ENCODE measurements at regions not wholly inside any gene's neighbourhood (a gene's known extent, or its start where the extent isn't known, plus 50 kb on each side); places are given as distances from the start of the nearest gene placed in this dataset.
A peak's percentile ranks its signal among the peaks of the same experiment; 100 is the strongest.

DNA sequence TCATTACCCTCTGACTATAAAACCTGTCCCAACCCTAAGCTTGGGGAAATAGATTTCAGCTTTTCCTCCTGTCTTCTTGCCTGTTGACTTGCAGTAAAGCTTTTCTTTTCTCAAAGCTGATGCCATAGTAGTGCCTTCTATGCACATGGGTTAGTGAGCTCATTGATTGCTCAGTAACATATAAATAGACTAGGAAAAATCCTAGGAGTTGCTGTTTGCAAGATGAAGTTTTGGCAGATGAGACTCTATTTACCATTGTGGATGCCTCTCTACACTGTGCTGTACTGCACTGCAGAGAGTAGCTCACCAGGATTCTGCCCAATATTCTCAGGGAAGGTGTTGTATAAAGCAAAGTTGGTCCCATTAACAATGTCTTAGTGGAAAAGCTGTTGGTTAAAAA, 262.7 kb upstream of the CD180 start:
- POLR2A ChIA-PET = interaction anchor here (0.5 kb wide), 1 partner anchor 548 kb away, joined by 3 read pairs; no protein-coding TSS in a partner anchor
- CTCF ChIA-PET = no interaction called here
- Mint-ChIP-seq H3K4me1 (peaks cover 1 to 5% (median 4%) of the 10 kb centered on the region in 3 donors), H3K36me3 (no peaks in the 10 kb centered on the region), H3K27ac (no peak overlapping the region), H3K4me3 (no peak overlapping the region), H3K27me3 (peaks cover 0 to 3% of the 10 kb centered on the region in 2 donors), H3K9me3 (no peaks in the 10 kb centered on the region)
- no peak overlapping the region for H3K27ac ChIP-seq (ENCODE audit: low read depth, low read length)
- no peak for DNase-seq
- H3K4me3 ChIP-seq (ENCODE audit: low read length) = no peak overlapping the region
- H3K27me3 ChIP-seq (ENCODE audit: insufficient read depth, low read length, poor library complexity, severe bottlenecking) = no peaks in the 10 kb centered on the region
- no peaks in the 10 kb centered on the region for H3K9me3 ChIP-seq (ENCODE audit: low read length)
- H3K4me1 ChIP-seq (ENCODE audit: insufficient read depth, low read length) = no peaks in the 10 kb centered on the region
- H3K36me3 ChIP-seq (ENCODE audit: insufficient read depth, low read length) = no peaks in the 10 kb centered on the region

DNA sequence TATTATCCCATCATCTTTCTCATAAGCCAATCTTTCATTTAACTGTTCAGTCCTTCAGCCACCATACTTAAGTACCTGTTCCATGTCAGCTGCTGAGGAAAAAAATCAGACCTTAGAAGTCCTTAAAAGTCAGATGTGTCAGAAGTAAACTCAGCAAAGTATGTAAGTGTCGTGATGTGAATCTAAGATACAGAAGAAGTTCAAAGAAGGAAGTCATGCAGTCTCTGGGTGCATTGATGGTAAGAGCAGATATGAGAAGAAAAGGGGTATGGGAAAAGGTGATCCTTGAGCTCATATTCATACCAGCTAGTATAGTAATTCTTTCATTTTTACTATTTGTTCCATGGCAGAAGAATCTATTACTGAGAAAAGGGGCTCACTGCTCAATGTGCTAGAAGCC, 259.4 kb upstream of the CD180 start:
- Histone ChIP-seq H3K4me1 (ENCODE audit: insufficient read depth, low read length) (no peaks in the 10 kb centered on the region), H3K9me3 (ENCODE audit: low read length) (no peaks in the 10 kb centered on the region), H3K27ac (ENCODE audit: low read depth, low read length) (no peak overlapping the region), H3K36me3 (ENCODE audit: insufficient read depth, low read length) (no peaks in the 10 kb centered on the region), H3K4me3 (ENCODE audit: low read length) (no peak overlapping the region), H3K27me3 (ENCODE audit: insufficient read depth, low read length, poor library complexity, severe bottlenecking) (no peaks in the 10 kb centered on the region)
- ChIA-PET CTCF (no interaction called here), POLR2A (no interaction called here)
- no peaks in the 10 kb centered on the region for H3K9me3 Mint-ChIP-seq
- no peak overlapping the region for H3K4me3 Mint-ChIP-seq
- peak overlapping the region in 2 of 8 donors; percentile 24 to 56 for H3K27ac Mint-ChIP-seq
- H3K4me1 Mint-ChIP-seq = peaks cover 1 to 5% (median 4%) of the 10 kb centered on the region in 3 donors
- DNase-seq = no peak
- H3K27me3 Mint-ChIP-seq = peaks cover 0 to 7% of the 10 kb centered on the region in 2 donors
- no peaks in the 10 kb centered on the region for H3K36me3 Mint-ChIP-seq

DNA sequence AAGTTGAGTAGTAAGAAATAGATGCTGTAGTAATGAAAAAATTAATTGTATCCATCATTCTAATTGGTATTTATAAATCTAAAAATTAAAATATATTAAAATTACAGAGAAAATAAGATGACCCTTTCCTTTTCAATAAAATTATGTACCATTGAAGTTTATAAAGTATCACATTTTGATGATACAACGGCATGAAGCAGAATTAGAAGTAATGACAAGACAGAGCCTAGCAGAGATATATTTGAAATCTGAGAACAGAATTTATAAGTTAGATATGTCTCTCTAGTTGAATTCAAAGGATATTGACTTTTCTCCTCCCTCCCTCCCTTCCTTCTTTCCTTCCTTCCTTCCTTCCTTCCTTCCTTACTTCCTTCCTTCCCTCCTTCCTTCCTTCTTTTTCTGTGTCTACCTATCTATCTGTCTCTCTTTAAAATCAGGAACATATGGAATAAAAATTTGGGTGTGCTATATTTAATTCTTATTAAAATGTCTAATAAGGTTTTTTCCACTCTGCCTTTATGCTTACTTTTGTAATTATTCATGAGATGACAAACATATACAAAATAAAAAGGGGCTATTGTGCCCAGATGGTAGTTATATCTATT, 258.5 kb upstream of the CD180 start:
- ChIA-PET POLR2A (no interaction called here), CTCF (no interaction called here)
- Histone ChIP-seq H3K4me3 (ENCODE audit: low read length) (no peak overlapping the region), H3K27me3 (ENCODE audit: insufficient read depth, low read length, poor library complexity, severe bottlenecking) (no peaks in the 10 kb centered on the region), H3K9me3 (ENCODE audit: low read length) (no peaks in the 10 kb centered on the region), H3K36me3 (ENCODE audit: insufficient read depth, low read length) (no peaks in the 10 kb centered on the region), H3K27ac (ENCODE audit: low read depth, low read length) (no peak overlapping the region), H3K4me1 (ENCODE audit: insufficient read depth, low read length) (no peaks in the 10 kb centered on the region)
- H3K27ac Mint-ChIP-seq = no peak overlapping the region
- no peak for DNase-seq
- H3K27me3 Mint-ChIP-seq = peaks cover 0 to 8% of the 10 kb centered on the region in 2 donors
- H3K4me1 Mint-ChIP-seq = peaks cover 1 to 5% (median 4%) of the 10 kb centered on the region in 3 donors
- no peak overlapping the region for H3K4me3 Mint-ChIP-seq
- no peaks in the 10 kb centered on the region for H3K36me3 Mint-ChIP-seq
- no peaks in the 10 kb centered on the region for H3K9me3 Mint-ChIP-seq

DNA sequence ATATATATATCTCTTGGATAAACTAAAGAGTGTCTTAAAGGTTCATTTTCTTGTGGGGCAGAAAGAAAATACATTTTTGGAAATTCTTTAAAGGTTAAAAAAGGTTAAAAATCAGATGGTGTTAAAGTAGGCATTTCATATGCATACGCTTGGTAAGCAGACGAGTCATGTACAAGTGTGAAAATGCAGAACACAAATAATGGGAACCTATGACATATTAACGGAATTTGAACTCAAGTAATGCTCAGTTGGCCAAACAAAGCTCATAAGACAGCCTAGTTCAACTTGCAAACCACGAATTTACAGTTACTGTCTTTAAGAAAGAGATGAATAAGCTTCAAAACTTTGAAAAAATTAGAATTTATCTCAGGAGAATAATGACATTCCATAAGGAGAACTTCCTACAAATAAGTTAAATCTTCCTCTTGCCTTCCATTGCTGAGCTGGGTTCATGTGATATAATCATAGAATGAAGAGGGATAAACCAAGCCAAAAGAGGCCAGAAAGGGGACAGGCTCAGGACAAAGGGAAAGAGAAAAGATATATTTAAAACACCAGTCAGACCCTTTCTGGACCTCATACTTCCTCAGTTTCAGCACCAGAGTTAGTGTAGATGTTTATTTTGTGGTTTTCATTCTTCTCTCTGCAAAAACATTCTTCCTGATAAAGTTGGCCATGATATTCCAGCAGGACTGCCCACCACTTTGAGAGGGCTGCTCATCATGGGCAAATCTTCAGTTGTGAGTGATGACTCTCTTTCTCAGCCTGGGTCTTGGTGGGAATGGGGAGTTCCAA, 256.7 kb upstream of the CD180 start:
- H3K9me3 Mint-ChIP-seq = peaks cover 0 to 4% (median 0%) of the 10 kb centered on the region in 5 donors
- CTCF ChIA-PET = interaction anchor here (0.9 kb wide), 1 partner anchor 15 kb away, joined by 3 read pairs; no protein-coding TSS in a partner anchor
- H3K27me3 ChIP-seq (ENCODE audit: insufficient read depth, low read length, poor library complexity, severe bottlenecking) = no peaks in the 10 kb centered on the region
- POLR2A ChIA-PET = no interaction called here
- H3K27ac Mint-ChIP-seq = no peak overlapping the region
- no peak overlapping the region for H3K4me3 ChIP-seq (ENCODE audit: low read length)
- H3K9me3 ChIP-seq (ENCODE audit: low read length) = no peaks in the 10 kb centered on the region
- H3K36me3 Mint-ChIP-seq = peaks cover 0 to 7% (median 0%) of the 10 kb centered on the region in 3 donors
- H3K4me1 Mint-ChIP-seq = peaks cover 1 to 5% (median 4%) of the 10 kb centered on the region in 3 donors
- no peaks in the 10 kb centered on the region for H3K36me3 ChIP-seq (ENCODE audit: insufficient read depth, low read length)
- no peak overlapping the region for H3K27ac ChIP-seq (ENCODE audit: low read depth, low read length)
- no peak overlapping the region for H3K4me3 Mint-ChIP-seq
- peaks cover 8 to 13% of the 10 kb centered on the region in 2 donors for H3K27me3 Mint-ChIP-seq
- no peak for DNase-seq
- H3K4me1 ChIP-seq (ENCODE audit: insufficient read depth, low read length) = no peaks in the 10 kb centered on the region

DNA sequence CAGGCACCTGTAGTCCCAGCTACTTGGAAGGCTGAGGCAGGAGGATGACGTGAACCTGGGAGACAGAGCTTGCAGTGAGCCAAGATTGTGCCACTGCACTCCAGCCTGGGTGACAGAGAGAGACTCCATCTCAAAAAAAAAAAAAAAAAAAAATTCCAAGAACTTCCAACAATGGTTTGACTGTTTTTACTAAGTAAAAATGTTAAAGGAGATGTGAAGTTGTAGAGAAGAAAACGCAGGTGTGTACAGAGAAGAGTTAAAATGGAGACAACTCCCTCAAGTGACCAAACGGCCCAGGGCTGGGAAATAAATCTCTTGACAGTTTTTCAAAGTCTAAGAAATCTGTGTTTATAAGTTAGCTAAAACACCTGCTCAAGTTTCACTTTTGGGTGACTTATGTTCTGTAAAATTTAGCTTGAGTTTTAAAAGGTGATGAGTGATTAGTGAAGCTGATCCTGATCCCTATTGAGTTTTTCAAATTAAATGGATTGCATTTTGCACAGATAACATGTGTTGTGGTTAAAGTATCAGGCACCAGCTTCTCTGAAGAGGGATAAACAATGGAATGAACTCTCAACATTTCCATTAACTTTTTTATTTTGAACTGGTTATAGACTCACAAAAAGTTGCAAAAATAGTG, 255.2 kb upstream of the CD180 start:
- CTCF ChIA-PET = no interaction called here
- Mint-ChIP-seq H3K4me3 (no peak overlapping the region), H3K9me3 (peaks cover 0 to 4% (median 2%) of the 10 kb centered on the region in 5 donors), H3K4me1 (peaks cover 1 to 5% (median 4%) of the 10 kb centered on the region in 3 donors), H3K27ac (no peak overlapping the region), H3K27me3 (peaks cover 9 to 15% of the 10 kb centered on the region in 2 donors), H3K36me3 (peaks cover 0 to 7% (median 0%) of the 10 kb centered on the region in 3 donors)
- Histone ChIP-seq H3K27me3 (ENCODE audit: insufficient read depth, low read length, poor library complexity, severe bottlenecking) (no peaks in the 10 kb centered on the region), H3K36me3 (ENCODE audit: insufficient read depth, low read length) (no peaks in the 10 kb centered on the region), H3K4me3 (ENCODE audit: low read length) (no peak overlapping the region), H3K9me3 (ENCODE audit: low read length) (no peaks in the 10 kb centered on the region), H3K27ac (ENCODE audit: low read depth, low read length) (no peak overlapping the region), H3K4me1 (ENCODE audit: insufficient read depth, low read length) (no peaks in the 10 kb centered on the region)
- POLR2A ChIA-PET = no interaction called here
- DNase-seq = no peak

DNA sequence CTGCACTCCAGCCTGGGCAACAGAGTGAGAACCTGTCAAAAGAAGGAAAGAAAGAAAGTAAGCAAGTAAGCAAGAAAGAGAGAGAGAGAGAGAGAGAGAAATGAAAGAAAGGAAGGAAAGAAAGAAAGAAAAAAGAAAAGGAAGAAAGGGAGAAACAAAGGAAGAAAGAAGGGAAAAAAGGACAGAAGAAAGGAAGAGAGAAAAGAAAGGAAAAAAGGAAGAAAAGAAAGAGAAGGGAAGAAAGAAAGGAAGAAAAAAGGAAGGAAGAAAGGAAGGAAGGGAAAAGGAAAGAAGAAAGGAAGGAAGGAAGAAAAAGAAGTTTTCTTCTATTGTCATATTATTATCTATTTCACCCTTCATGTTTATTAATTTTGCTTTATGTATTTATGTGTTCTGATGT, 251.1 kb upstream of the CD180 start:
- Histone ChIP-seq H3K4me3 (ENCODE audit: low read length) (no peak overlapping the region), H3K27ac (ENCODE audit: low read depth, low read length) (no peak overlapping the region), H3K9me3 (ENCODE audit: low read length) (no peaks in the 10 kb centered on the region), H3K4me1 (ENCODE audit: insufficient read depth, low read length) (no peaks in the 10 kb centered on the region), H3K36me3 (ENCODE audit: insufficient read depth, low read length) (no peaks in the 10 kb centered on the region), H3K27me3 (ENCODE audit: insufficient read depth, low read length, poor library complexity, severe bottlenecking) (no peaks in the 10 kb centered on the region)
- H3K27ac Mint-ChIP-seq = no peak overlapping the region
- CTCF ChIA-PET = no interaction called here
- POLR2A ChIA-PET = no interaction called here
- no peak overlapping the region for H3K4me3 Mint-ChIP-seq
- peaks cover 0 to 10% (median 0%) of the 10 kb centered on the region in 3 donors for H3K36me3 Mint-ChIP-seq
- no peak for DNase-seq
- no peaks in the 10 kb centered on the region for H3K4me1 Mint-ChIP-seq
- peaks cover 0 to 6% (median 4%) of the 10 kb centered on the region in 5 donors for H3K9me3 Mint-ChIP-seq
- peaks cover 12 to 15% of the 10 kb centered on the region in 2 donors for H3K27me3 Mint-ChIP-seq

DNA sequence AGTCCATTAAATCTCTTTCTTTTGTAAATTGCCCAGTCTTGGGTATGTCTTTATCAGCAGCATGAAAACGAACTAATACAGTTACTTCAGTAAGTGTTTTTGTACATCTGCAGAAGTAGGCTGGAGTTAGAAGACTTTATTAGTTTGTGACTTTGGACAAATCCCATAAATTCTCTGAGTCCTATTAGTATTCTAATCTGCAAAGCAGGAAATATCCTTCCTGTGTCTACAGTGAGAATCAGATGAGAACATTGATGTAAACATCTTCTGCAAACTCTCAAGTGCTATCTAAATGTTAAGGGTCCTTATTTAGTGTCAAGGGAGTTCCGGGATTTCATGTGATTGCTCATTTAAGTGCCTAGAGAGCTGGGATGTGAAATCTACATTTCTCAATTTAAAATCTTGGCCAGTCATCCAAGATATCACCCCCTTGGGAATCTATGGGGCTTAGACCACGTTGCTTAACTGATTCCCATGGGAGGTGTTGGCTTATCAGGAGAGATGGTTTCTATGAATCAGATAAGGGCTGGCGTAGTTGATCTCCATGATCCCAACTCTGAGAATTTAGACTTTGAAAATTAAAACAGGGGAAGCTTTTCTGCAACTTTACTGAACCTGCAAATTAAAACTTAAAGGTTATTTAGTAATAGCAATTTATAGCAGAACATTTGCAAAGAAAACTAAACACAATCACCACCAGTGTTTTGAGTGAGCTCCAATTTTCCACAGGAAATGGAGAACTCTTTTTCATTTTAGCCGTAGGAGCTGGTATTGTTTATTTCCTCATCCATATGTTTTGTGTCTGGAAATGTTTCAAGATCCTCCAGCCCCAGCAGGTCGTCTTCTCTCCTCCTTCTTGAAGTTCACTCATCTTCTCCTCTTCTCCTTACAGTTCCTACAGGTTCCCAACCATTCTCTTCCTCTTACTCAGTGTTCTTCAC, 241.6 kb upstream of the CD180 start:
- DNase-seq = no peak
- H3K4me3 ChIP-seq (ENCODE audit: low read length) = no peak overlapping the region
- H3K27ac ChIP-seq (ENCODE audit: low read depth, low read length) = no peak overlapping the region
- Mint-ChIP-seq H3K4me1 (no peaks in the 10 kb centered on the region), H3K9me3 (peaks cover 0 to 2% (median 0%) of the 10 kb centered on the region in 5 donors), H3K4me3 (no peak overlapping the region), H3K36me3 (no peaks in the 10 kb centered on the region), H3K27ac (peak overlapping the region in 2 of 8 donors; percentile 18 to 58), H3K27me3 (no peaks in the 10 kb centered on the region)
- ChIA-PET CTCF (interaction anchor here (0.9 kb wide), 1 partner anchor 16 kb away, joined by 3 read pairs; no protein-coding TSS in a partner anchor), POLR2A (no interaction called here)
- no peaks in the 10 kb centered on the region for H3K36me3 ChIP-seq (ENCODE audit: insufficient read depth, low read length)
- no peaks in the 10 kb centered on the region for H3K27me3 ChIP-seq (ENCODE audit: insufficient read depth, low read length, poor library complexity, severe bottlenecking)
- no peaks in the 10 kb centered on the region for H3K4me1 ChIP-seq (ENCODE audit: insufficient read depth, low read length)
- H3K9me3 ChIP-seq (ENCODE audit: low read length) = no peaks in the 10 kb centered on the region

All from CD8-positive, alpha-beta memory T cell (primary cell).